Ramos (cell line): ENCODE measurements at regions not wholly inside any gene's neighbourhood (a gene's known extent, or its start where the extent isn't known, plus 50 kb on each side); places are given as distances from the start of the nearest gene placed in this dataset.
"Not testable (repeated sequence)": the region's sequence is repeated elsewhere in the genome, so short reads cannot be mapped to it uniquely, and the experiment has no call there.

Experiments used
- in situ Hi-C: fragments of 300-500 bp; cut with MboI; formaldehyde crosslinking; loops from one replicate; pipeline ENCODE4 v1.14.3; 2022; ENCODE audit warnings: low sequenced_read_pairs; ENCODE audit not compliant: unreplicated experiment

DNA sequence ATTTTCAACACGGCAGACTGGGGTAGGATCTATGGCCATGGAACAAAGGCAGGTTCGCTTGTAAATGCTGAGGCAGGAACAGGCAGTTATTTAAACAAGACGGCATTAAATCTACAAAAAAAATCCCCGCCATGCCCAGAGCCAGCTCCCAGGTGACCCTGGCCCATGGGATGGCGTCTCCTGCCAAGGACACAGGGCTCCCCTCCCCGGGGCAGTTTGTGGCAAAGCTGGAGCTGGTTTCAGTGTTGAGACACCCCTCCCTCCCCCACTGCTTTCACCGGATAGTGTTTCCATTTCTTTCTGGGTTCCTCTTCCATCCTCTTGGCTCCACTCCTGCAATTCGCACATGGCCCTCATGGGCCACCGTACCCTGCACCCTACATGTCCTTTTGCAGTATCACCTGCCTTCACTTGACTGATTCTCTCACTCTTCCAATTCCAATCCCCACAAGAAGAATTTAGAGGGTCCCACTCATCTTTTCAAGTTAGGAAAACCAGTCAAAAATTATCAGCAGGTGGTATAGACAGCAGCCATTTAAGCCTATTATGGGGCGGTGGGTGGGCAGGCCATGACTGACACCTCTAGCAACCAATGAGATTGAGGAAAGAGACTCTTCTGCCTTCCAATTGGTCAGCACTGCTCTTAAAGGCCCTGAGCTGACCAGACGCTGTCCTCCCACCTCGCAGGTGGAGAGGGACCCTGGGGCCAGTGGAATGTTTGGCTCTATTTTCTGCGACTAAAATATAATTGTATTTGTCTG is 52.0 kb downstream of the OLIG1 start:
- in situ Hi-C loops, result loop anchor here (10.0 kb wide), 1 partner anchor 287 kb away; no protein-coding TSS in a partner anchor

DNA sequence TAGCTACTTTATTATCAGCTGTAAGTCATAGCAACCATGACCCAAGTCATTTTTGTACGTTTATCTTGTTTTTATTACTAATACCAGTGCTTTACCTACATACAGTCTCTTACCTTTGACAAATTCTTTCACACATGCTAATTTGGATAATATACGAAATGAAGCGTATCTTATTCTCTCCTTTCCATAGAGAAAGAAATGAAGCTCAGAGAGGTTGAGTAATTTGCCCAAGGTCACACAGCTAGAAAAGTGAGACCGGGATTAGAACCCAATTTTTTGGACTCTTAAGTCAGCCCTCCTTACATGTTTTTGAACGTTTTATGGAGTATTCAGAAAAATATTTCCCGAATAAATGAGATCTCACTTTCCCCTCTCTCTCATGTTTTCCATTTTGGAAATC is 52.6 kb downstream of the OLIG1 start:
- in situ Hi-C loops, result loop anchor here (10.0 kb wide), 1 partner anchor 288 kb away; no protein-coding TSS in a partner anchor

GRCh38 chr21:33123374-33124123 is 53.6 kb downstream of the OLIG1 start:
- in situ Hi-C loops, result loop anchor here (10.0 kb wide), 1 partner anchor 289 kb away; no protein-coding TSS in a partner anchor

GRCh38 chr21:33124889-33125288 is 54.9 kb downstream of the OLIG1 start:
- in situ Hi-C loops, result loop anchor here (10.0 kb wide), 1 partner anchor 290 kb away; no protein-coding TSS in a partner anchor

GRCh38 chr21:33125680-33126375 is 55.9 kb downstream of the OLIG1 start:
- in situ Hi-C loops, result loop anchor here (10.0 kb wide), 1 partner anchor 291 kb away; no protein-coding TSS in a partner anchor

DNA sequence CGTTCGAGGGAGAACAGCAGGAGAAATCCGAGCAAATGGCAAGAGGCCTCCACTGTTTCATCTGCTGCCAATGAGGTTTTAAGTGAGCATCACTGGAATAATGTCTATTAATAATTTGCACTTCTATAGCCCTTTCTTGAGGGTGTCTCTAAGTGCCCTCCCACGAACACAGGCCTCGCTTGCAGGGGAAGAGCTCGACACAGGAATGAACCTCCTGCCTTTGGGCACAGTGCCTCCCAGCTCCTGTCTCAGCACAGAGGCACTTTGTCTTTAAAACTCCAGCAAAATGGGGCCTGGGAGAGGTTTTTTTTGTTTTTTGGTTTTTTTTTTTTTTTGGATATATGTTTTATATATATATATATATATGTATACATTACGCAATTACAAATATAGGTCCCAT is 56.6 kb downstream of the OLIG1 start:
- in situ Hi-C loops, result loop anchor here (10.0 kb wide), 1 partner anchor 292 kb away; no protein-coding TSS in a partner anchor

GRCh38 chr21:33127154-33127867 is 57.4 kb downstream of the OLIG1 start:
- in situ Hi-C loops, result loop anchor here (10.0 kb wide), 1 partner anchor 293 kb away; no protein-coding TSS in a partner anchor

- in situ Hi-C loops, result loop anchor here (10.0 kb wide), 1 partner anchor 293 kb away; no protein-coding TSS in a partner anchor
Measured at GRCh38 chr21:33127868-33128242, 57.9 kb downstream of the OLIG1 start.

DNA sequence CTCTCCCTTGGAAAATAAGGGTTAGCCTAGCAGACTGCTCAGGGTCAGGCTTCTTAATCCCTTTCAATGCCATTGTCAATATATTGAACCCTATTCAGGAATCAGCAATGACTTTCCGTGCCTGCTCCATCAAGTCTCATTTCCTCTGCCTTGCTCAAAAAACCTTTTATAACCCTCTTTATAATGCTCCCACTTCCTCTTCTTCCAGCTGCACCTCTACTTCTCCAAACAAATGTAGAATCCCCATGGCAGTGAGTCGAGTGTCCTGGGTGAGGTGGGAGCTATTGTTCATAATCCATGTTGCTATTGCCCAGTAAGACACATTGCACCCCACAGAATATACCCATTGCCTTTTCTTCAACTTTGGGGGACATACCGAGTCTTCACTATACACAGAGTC is 58.6 kb downstream of the OLIG1 start:
- in situ Hi-C loops, result loop anchor here (10.0 kb wide), 1 partner anchor 294 kb away; no protein-coding TSS in a partner anchor

DNA sequence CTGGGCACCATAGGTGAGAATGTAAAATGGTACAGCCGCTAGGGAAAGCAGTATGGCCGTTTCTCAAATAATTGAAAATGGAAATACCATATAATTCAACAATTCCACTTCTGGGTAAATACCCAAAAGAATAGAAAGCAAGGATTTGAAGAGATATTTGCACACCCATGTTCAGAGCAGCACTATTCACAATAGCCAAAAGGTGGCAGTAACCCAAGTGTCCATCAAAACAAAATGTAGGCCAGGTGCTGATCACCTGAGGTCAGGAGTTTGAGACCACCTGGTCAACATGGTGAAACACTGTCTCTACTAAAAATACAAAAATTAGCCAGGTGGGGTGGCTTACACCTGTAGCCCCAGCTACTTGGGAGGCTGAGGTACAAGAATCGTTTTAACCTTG is 62.1 kb downstream of the OLIG1 start:
- in situ Hi-C loops, result no loop called here

DNA sequence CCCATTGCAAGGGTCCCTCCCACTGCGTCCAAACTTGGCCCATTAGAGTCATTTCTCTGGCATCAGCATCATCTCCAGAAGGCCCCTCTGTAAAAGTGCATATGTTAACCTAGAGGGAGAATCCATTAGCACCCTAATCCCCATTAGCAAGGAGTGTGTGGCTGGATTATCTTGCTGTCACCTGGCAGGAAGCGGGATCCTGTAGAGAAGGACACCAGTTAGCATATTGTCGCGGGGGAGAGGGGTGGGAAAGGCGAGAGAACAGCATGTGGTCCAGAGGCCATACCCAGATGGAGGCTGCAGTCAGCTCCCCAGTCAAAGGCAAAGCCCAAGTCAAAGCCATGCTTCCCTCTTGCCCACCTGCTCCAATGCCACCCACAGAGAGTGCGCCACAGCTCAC is 64.0 kb downstream of the OLIG1 start:
- in situ Hi-C loops, result no loop called here

DNA sequence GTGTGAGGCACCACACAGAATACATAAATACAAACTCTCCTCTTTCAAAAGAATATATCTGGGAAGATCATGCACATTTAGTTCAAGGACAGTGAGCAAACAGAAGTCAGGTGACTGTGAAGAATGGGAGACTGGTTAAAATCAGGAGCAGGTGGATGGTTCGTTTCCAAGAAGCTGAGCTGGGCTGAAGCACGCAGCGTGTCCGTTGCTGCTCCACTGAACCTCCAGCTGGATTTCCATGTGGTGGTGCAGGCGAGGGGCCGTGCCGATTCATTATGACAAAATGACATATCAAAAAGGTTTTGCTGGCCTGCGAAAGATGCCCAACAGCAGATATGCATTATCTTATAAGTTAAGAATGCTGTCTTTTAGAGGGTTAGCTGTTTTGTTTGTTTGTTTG is 66.0 kb downstream of the OLIG1 start:
- in situ Hi-C loops, result no loop called here

DNA sequence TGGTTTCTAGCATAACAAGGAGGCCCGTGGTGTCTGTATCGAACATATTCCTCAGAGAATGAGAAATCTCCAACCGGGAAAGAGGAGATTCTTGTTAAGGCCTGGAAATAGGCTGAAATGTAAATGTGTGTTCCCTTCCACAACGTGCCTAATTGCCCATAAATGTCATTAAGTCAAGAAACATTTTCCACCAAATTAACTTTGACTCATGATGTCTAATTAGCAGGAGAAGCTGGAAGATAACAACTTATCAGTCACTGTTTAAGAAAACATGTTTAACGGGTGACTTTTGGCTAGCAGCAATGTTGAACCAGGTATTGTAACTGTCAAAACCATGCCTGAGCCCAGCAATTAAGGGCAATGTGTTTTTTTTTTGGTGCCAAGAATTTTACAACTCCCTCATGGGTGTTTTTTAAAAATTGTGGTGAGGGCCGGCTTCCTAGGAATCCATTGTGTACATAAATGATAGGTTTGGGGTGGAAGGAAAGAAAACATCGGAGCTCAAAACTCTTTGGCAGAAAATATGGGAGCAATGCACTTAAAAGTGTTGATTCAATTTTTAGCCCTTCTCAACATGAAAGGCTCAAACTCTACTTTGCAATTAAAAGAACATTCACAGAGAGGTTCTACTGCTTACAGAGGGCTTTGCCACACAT is 67.0 kb downstream of the OLIG1 start:
- in situ Hi-C loops, result no loop called here

- in situ Hi-C loops, result no loop called here
Measured at GRCh38 chr21:33139084-33139483, 69.1 kb downstream of the OLIG1 start.

DNA sequence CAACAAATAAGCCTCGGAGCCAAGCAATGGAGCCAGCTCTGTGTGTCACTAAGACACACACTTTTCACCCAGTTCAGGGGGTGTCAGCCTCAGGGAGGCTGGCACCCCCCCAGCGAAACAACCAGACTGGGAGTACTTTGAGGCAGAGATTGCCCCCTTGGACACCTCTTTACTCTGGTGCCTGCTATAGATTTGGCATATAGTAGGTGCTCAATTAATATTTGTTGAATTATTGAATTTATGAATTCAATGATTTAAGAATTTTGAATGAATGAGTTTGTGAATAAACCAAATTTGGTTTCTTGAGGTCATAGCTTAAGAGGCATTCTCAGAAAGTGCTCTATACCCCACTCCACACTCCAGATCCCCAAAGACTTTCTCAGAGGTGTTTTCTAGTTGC is 70.3 kb downstream of the OLIG1 start:
- in situ Hi-C loops, result no loop called here

DNA sequence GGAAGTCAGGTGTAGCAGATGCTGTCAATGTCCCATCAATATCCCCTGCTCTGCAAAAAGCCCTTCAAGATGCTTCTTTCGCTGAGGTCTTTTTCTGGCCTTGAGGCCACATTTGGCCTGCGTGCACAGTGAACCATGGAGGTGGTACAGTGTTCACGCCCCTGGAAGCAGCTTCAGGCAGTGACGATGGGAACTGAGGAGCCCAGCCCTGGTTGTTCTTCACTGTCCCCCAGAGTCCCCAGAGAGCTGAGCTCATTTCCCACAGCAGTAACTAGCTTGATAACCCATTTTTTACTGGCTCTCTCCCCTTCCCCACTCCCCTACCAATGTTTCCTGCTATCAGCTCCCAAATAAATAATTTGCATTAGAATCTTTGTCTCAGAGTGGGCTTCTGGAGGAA is 76.5 kb downstream of the OLIG1 start:
- in situ Hi-C loops, result no loop called here

DNA sequence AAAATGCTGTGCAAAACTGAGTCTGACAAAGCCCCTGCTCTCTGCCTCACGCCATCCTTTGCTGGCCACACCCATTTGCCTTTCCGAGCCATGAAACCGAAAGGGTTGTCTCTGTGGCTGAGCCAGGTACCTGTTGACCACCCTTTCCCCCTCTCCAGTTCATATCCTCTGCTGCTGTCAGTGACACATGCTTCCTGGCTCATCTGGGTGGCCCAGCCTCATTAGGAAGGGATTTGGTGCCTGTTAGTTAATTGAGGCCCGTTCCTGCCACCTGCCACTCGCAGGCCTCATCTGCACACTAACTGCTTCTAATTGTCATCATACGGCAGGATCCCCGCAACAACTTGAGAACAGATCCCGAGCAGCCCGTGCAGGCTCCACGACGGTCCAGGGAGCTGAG is 79.2 kb downstream of the OLIG1 start:
- in situ Hi-C loops, result no loop called here

DNA sequence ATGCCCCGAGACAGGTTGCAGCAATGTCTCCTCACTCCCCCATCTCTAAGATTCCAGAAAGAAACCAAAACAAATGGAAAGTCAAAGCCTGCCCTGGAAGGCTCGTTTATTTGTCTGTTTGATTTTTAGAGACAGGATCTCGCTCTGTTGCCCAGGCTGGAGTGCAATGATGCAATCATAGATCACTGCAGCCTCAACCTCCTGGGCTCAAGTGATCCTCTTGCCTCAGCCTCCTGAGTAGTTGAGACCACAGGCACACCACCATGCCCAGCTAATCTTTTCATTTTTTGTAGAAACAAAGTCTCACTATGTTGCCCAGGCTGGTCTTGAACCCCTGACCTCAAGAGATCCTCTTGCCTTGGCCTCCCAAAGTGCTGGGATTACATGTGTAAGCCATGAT is 78.8 kb upstream of the IFNAR2 start:
- in situ Hi-C loops, result not testable (repeated sequence)

GRCh38 chr21:33151941-33152731 is 77.6 kb upstream of the IFNAR2 start:
- in situ Hi-C loops, result no loop called here
